ENCODE measurements at regions not wholly inside any gene's neighbourhood (a gene's known extent, or its start where the extent isn't known, plus 50 kb on each side); places are given as distances from the start of the nearest gene placed in this dataset.

DNA sequence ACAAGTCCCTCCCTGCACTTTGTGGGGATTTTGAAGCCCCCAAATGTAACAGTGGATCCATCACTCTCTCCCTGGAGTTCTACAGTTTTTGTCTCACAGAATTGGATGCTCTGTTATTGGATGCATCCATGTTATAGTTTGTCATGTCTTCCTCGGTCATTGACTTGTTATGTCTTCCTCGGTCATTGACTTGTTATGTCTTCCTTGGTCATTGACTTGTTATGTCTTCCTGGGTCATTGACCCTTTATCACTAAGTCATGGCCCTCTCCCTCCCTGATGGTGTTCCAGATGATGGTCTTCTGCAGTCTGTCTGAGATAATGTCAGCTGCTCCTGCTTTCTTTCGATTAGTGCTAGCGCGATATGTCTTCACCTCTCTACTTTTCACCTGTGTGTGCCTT lies 981.5 kb downstream of the BRD1 start:
- TF ChIP-seq, protein P1, sequence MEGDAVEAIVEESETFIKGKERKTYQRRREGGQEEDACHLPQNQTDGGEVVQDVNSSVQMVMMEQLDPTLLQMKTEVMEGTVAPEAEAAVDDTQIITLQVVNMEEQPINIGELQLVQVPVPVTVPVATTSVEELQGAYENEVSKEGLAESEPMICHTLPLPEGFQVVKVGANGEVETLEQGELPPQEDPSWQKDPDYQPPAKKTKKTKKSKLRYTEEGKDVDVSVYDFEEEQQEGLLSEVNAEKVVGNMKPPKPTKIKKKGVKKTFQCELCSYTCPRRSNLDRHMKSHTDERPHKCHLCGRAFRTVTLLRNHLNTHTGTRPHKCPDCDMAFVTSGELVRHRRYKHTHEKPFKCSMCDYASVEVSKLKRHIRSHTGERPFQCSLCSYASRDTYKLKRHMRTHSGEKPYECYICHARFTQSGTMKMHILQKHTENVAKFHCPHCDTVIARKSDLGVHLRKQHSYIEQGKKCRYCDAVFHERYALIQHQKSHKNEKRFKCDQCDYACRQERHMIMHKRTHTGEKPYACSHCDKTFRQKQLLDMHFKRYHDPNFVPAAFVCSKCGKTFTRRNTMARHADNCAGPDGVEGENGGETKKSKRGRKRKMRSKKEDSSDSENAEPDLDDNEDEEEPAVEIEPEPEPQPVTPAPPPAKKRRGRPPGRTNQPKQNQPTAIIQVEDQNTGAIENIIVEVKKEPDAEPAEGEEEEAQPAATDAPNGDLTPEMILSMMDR (conservative IDR thresholded peaks at IDR 0.05; ENCODE audit: low read depth, low read length): no peak
- no peak overlapping the region for H3K4me3 ChIP-seq (ENCODE audit: low read depth, low read length)
- no peak for DNase-seq (ENCODE audit: low read depth)

DNA sequence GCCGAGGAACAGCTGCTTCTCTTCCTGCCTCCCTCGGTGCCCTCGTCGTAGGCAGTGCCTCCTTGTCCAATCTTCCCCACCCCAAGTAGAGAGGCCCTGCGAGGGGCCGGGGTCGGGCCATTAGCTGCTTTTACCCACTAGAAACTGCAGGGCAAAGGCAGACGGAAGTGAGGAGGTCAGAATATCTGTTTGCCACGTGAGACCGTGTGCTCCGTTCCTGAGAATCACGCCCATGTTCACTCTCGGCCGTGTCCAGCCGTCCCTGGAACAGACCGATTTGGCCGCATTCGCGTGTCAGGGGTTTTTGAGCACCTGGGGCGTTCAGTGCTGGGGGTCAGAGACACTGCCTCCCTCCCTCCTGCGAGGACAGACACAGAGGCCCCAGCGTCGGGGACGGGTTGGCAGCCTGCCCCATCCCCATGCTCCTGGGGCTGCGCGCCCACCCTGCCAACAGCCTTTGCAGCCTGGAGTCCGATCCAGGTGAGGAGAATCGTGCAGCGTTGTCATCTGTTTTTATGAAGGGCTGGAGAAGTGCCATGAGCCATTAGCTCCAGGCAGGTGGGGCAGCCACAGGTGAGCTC lies 982.2 kb downstream of the BRD1 start:
- H3K4me3 ChIP-seq (ENCODE audit: low read depth, low read length): no peak overlapping the region
- TF ChIP-seq, protein P1 (conservative IDR thresholded peaks at IDR 0.05; ENCODE audit: low read depth, low read length): no peak
- no peak for DNase-seq (ENCODE audit: low read depth)

DNA sequence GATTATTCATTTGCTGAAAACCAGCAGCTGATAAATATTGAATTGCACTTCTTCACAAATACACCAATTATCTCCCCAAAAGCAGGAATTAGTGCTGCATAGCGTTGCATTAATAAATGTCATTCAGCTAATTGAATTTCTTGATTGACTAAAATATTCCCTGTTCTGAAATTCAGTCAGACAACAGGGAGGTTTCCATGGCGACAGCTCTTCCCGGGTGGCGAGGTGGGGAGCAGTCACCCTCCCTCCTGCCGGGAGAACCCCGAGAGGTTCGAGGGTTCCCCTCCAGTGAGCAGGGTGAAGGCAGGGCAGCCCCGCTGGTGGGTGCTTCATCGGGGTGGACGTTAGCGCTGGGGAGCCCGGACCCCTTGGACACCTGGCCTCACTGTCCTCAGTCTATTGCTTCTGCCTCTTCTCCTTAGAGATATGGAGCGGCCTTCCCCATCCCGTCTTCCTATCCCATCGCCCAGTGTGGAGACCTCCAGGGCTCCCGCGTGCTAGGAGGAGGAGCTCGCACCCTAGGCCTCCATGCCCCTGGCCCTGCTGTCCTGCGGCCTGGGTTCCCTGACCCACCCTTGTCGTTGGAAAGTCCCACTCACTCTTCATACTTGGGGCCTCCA lies 983.5 kb downstream of the BRD1 start:
- no peak for DNase-seq (ENCODE audit: low read depth)
- H3K4me3 ChIP-seq (ENCODE audit: low read depth, low read length): no peak overlapping the region
- TF ChIP-seq, protein P1 (conservative IDR thresholded peaks at IDR 0.05; ENCODE audit: low read depth, low read length): no peak

DNA sequence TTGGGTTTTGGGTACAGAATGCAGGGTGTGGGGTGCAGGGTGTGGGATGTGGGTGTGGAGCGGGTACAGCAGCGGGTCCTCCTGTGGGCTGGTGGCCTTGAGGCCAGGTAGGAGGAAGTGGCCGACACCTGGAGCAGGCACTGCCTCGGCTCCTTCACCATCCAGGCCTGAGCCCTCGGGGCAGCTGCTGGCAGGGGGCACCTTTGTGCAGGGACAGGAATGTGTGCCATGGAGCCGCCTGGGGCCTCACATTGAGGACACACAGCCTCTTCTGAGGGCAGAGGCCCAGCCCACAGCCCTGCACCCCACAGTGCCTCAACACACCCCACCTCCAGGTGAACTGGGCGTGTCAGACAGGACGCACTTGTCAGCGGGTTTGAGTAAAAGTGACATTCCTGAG lies 984.0 kb downstream of the BRD1 start:
- TF ChIP-seq, protein P1 (conservative IDR thresholded peaks at IDR 0.05; ENCODE audit: low read depth, low read length): no peak
- H3K4me3 ChIP-seq (ENCODE audit: low read depth, low read length): no peak overlapping the region
- DNase-seq (ENCODE audit: low read depth): no peak

DNA sequence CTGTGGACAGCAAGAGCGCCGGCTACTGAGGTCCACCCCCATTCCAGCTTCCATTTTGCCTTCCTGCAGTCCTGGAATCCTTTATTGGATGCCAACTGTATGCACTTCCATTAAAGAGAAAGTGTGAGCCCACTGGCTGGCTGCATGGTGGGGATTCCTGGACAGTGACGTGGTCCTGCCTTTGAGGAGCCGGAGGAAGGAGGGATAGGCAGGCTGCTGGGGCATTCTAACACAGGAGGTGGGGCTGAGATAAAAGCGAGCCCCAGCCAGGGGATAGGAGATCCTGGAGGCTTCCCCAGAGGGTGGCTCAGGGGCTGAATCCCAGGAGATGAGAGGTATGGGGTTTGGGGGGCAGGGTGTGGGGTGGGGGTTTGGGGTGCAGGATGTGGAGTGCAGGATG lies 984.7 kb downstream of the BRD1 start:
- no peak overlapping the region for H3K4me3 ChIP-seq (ENCODE audit: low read depth, low read length)
- DNase-seq (ENCODE audit: low read depth): no peak
- TF ChIP-seq, protein P1 (conservative IDR thresholded peaks at IDR 0.05; ENCODE audit: low read depth, low read length): no peak

DNA sequence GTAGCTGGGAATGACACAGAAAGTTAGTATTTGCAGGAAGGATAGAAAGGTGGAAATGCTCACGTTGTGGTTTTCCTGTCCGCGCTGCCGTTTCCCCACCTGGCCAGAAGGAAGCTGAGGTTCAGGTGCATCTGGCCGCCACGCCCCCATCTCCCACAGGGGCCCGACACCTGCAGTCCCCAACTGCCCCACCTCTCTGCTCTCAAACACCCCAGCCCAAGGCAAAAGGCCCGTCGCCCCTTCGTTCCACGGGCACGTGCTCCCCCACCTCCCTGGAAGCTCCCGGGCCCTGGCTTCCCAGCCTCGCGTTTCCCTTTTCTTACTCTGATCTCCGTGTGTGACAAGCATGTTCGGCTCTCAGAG lies 985.1 kb downstream of the BRD1 start:
- H3K4me3 ChIP-seq (ENCODE audit: low read depth, low read length): no peak overlapping the region
- no peak for DNase-seq (ENCODE audit: low read depth)
- TF ChIP-seq, protein P1 (conservative IDR thresholded peaks at IDR 0.05; ENCODE audit: low read depth, low read length): no peak
